ACC112 (cell line): ENCODE measurements at regions not wholly inside any gene's neighbourhood (a gene's known extent, or its start where the extent isn't known, plus 50 kb on each side); places are given as distances from the start of the nearest gene placed in this dataset.

Source experiments
- H2AFZ ChIP-seq: fragments of 200-600 bp; sonication (generic); one replicate; pipeline ENCODE4 v1.6.0; 2017; ENCODE audit warnings: antibody characterized with exemption, low read length; ENCODE audit not compliant: unreplicated experiment
- H3K27ac ChIP-seq: fragments of 200-600 bp; sonication (generic); 2 replicates; pipeline ENCODE4 v1.5.1; 2014; ENCODE audit warnings: low read depth, mild to moderate bottlenecking, antibody characterized with exemption, low read length, moderate library complexity
- H3K27me3 ChIP-seq: fragments of 200-600 bp; sonication (generic); 2 replicates; pipeline ENCODE4 v1.6.1; 2014; ENCODE audit warnings: mild to moderate bottlenecking, antibody characterized with exemption, low read length, moderate library complexity, mixed read lengths; ENCODE audit not compliant: insufficient read depth
- H3K36me3 ChIP-seq: fragments of 200-600 bp; sonication (generic); 2 replicates; pipeline ENCODE4 v1.6.1; 2016; ENCODE audit warnings: mild to moderate bottlenecking, antibody characterized with exemption, low read length, moderate library complexity, mixed read lengths; ENCODE audit not compliant: insufficient read depth
- H3K4me1 ChIP-seq: fragments of 200-600 bp; sonication (generic); one replicate; pipeline ENCODE4 v1.6.1; 2016; ENCODE audit warnings: low read length, mixed read lengths; ENCODE audit not compliant: insufficient read depth, unreplicated experiment, control insufficient read depth
- H3K4me3 ChIP-seq: fragments of 200-600 bp; sonication (generic); 2 replicates; pipeline ENCODE4 v1.5.1; 2014; ENCODE audit warnings: mild to moderate bottlenecking, low read depth, low read length
- H3K79me2 ChIP-seq: fragments of 200-600 bp; sonication (generic); one replicate; pipeline ENCODE4 v1.6.0; 2016; ENCODE audit warnings: low read length; ENCODE audit not compliant: control insufficient read depth, unreplicated experiment, insufficient read depth

DNA sequence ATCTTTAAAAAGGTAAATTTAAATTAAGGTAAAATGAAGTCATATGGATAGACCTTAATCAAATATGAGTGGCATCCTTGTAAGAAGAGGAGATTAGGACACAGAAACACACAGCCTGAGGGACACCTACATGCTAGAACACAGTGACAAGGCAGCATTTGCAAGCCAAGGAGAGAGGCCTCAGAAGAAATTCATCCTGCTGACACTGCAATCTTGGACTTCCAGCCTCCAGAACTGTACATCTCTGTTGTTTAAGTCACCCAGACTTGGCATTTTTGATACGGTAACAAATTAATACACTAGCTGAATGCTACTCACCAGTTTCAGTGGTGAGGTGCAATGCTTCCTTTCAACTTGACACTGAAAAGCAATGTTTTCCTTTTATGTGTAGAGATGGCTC is 305.0 kb downstream of the TDRD15 start:
- Histone ChIP-seq H2AFZ (no peak overlapping the region), H3K4me1 (no peaks in the 10 kb centered on the region), H3K79me2 (no peaks in the 10 kb centered on the region), H3K4me3 (no peak overlapping the region), H3K36me3 (no peaks in the 10 kb centered on the region), H3K27me3 (no peaks in the 10 kb centered on the region), H3K27ac (no peak overlapping the region)

DNA sequence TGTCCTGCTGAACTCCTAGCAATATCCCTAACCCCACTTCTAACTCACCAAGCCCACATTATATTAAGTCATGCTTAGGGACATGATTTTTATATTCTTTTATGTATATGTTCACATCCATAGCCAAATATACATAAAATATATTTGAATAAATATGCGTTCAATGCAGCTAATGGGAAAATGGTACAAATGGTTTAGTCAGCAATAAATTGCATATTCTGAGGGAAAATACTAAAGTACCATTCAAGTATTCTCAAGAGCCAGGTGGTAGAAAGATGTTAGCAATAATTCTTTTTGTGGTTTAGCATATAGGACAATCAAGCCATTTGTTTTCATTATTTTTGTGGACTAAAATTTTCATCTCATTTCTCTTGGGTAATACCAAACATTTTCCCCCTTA is 306.0 kb downstream of the TDRD15 start:
- H3K27me3 ChIP-seq = no peaks in the 10 kb centered on the region
- H3K4me1 ChIP-seq = no peaks in the 10 kb centered on the region
- H3K79me2 ChIP-seq = no peaks in the 10 kb centered on the region
- no peak overlapping the region for H3K4me3 ChIP-seq
- no peak overlapping the region for H3K27ac ChIP-seq
- H3K36me3 ChIP-seq = no peaks in the 10 kb centered on the region
- no peak overlapping the region for H2AFZ ChIP-seq

DNA sequence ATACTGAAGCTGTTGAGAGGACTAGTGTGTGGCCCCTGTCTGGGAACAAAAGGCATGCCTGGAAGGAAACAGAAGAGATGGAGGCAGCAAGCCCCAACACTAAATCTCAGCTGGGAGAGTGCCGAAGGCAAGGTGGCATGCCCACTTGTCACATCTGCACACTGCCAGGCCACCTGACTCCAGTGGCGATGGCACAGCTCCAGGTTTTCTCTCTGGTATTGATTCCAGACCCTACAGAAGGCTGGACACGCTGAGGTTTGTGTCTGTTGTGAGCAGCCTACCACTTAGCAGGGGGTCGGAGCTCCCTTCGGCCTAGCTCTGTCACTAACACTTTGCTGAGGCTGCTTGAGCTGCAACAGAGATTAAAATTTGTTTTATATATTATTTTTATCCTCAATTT is 307.3 kb downstream of the TDRD15 start:
- H3K36me3 ChIP-seq = no peaks in the 10 kb centered on the region
- no peak overlapping the region for H2AFZ ChIP-seq
- H3K4me3 ChIP-seq = no peak overlapping the region
- no peak overlapping the region for H3K27ac ChIP-seq
- H3K27me3 ChIP-seq = no peaks in the 10 kb centered on the region
- no peaks in the 10 kb centered on the region for H3K4me1 ChIP-seq
- no peaks in the 10 kb centered on the region for H3K79me2 ChIP-seq

DNA sequence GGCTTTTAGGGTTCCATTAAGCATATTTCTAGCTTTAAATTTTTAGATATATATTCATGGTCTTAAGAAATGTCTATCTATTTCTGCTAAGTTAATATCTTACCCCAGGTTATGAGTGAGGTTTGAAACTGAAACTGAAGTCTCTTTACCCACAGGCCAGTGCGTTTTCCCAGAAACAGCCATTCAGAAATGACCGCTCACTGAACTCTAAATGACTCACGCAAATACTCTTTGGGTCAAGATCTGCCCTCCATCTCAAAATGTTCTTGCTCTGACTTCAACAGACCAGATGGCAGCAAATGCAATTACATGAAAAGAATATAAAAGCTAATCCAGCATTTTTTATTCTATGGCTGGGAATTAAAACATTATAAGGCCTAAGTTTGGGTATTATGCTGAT is 315.2 kb downstream of the TDRD15 start:
- no peaks in the 10 kb centered on the region for H3K4me1 ChIP-seq
- H3K36me3 ChIP-seq = no peaks in the 10 kb centered on the region
- H3K27me3 ChIP-seq = no peaks in the 10 kb centered on the region
- no peak overlapping the region for H3K4me3 ChIP-seq
- no peak overlapping the region for H2AFZ ChIP-seq
- H3K79me2 ChIP-seq = no peaks in the 10 kb centered on the region
- H3K27ac ChIP-seq = peak overlapping the region; percentile 52; the same call in 1 of the 2 replicates

DNA sequence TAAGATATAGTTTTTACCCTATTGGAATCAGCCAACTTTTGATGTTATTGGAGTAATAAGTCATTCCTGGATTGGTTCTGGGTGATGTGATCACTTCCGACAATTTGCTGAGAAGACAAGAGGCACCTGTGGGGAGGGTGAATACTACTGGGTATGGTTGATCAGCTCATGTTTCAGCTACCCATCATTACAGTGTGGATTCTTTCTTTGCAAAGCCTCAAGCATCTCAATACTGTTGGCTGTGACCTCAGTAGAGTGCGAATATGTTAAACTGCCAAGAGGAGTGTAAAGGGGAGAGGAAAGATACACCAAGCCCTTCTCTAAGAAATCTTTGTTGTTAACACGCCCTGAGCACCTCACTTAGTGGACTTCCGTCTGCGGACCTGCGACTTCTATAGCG is 317.7 kb downstream of the TDRD15 start:
- H3K4me1 ChIP-seq = no peaks in the 10 kb centered on the region
- H3K79me2 ChIP-seq = no peaks in the 10 kb centered on the region
- H3K27me3 ChIP-seq = no peaks in the 10 kb centered on the region
- no peak overlapping the region for H3K4me3 ChIP-seq
- H3K27ac ChIP-seq = no peak overlapping the region
- no peaks in the 10 kb centered on the region for H3K36me3 ChIP-seq
- no peak overlapping the region for H2AFZ ChIP-seq

DNA sequence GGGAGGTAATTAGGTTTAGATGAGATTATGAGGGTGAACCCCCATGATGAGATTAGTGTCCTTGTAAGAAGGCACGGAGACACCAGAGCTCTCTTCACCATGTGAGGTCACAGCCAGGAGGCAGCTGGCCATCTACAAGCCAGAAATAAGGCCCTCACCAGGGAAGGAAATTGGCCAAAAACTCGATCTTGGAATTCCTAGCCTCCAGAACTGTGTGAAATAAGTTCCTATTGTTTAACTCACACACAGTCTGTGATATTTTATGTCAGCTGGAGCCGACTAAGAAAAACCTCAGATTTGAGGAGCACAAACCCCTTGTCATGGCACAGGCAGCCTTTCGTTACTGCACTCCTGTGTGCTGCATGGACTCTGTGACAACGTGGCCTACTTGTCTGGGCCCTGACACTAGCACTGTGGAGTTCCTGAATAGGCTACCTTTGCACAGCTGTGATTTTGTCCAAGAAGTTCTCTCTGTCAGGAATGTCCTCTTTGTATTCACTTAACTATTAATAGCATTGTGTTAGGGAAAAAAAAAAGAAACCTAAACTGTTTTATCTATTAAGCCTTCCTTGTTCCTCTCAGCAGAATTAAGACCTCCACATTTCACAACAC is 319.8 kb downstream of the TDRD15 start:
- H2AFZ ChIP-seq = no peak overlapping the region

DNA sequence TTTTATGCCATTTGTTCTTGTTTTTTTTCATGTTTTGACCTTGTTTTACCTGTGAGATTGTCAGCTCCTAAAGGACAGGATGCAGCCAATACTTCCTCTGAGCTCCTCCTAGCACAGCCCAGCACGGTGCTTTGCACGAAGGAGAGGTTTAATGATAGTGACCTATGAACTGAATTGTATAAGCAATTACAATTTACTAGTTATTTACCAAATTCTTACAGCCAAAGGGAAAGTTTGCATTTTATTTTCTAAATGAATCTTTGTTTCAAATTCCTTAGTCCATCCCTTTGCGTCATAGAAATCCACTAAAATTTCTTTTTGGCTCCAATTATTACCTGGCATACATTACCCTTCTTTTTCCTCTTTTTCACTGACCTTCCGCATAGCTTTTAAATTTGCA is 326.1 kb downstream of the TDRD15 start:
- Histone ChIP-seq H2AFZ (no peak overlapping the region), H3K27ac (no peak overlapping the region), H3K36me3 (no peaks in the 10 kb centered on the region), H3K4me3 (no peak overlapping the region), H3K4me1 (no peaks in the 10 kb centered on the region), H3K27me3 (no peaks in the 10 kb centered on the region), H3K79me2 (no peaks in the 10 kb centered on the region)

More for the DNA sequence above, 319.8 kb downstream of the TDRD15 start:
- Histone ChIP-seq H3K4me3 (no peak overlapping the region), H3K36me3 (no peaks in the 10 kb centered on the region), H3K79me2 (no peaks in the 10 kb centered on the region), H3K27me3 (no peaks in the 10 kb centered on the region), H3K4me1 (no peaks in the 10 kb centered on the region), H3K27ac (no peak overlapping the region)

DNA sequence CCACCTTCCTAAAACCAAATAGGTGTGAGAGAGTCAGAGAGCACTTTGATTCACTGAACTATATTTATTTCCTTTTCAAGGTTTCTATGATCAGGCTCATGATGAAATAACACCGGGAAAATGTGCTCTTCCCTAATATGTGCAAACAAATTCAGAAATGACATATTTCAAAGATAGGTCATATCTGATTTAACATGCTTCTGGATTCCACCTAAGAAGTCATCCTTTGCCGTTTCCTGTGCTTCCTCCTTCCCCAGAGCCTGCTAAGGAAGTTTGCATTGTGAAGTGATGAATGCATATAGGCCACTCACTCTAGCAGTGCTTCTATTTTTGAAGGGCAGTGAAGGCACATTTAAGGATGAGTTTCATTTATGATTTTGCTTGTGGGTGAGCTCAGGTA is 327.6 kb downstream of the TDRD15 start:
- H3K27me3 ChIP-seq = no peaks in the 10 kb centered on the region

DNA sequence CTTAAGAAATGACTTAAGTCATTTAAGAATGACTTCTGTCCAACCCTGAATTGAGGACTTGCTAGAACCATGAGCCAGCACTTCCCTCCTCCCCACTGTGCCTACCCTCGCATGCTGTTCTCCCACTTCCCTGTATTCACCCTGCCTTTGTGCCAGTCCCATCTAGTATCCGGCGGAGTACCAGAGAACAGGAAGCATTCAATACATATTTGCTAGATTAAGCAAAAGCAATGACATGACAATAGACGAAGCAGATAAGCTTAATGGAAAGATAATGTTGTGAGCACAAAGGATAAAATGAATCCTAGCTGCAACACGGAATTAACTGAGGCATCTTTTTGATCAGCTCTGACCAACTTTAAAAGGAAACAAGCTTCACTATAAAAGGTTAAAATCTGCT is 328.5 kb downstream of the TDRD15 start:
- no peaks in the 10 kb centered on the region for H3K4me1 ChIP-seq
- no peaks in the 10 kb centered on the region for H3K27me3 ChIP-seq
- H3K4me3 ChIP-seq = no peak overlapping the region
- H3K79me2 ChIP-seq = no peaks in the 10 kb centered on the region
- H2AFZ ChIP-seq = no peak overlapping the region
- H3K27ac ChIP-seq = no peak overlapping the region
- H3K36me3 ChIP-seq = no peaks in the 10 kb centered on the region

More for the DNA sequence above, 327.6 kb downstream of the TDRD15 start:
- H2AFZ ChIP-seq = no peak overlapping the region
- no peaks in the 10 kb centered on the region for H3K4me1 ChIP-seq
- H3K4me3 ChIP-seq = no peak overlapping the region
- H3K36me3 ChIP-seq = no peaks in the 10 kb centered on the region
- H3K79me2 ChIP-seq = no peaks in the 10 kb centered on the region
- no peak overlapping the region for H3K27ac ChIP-seq

DNA sequence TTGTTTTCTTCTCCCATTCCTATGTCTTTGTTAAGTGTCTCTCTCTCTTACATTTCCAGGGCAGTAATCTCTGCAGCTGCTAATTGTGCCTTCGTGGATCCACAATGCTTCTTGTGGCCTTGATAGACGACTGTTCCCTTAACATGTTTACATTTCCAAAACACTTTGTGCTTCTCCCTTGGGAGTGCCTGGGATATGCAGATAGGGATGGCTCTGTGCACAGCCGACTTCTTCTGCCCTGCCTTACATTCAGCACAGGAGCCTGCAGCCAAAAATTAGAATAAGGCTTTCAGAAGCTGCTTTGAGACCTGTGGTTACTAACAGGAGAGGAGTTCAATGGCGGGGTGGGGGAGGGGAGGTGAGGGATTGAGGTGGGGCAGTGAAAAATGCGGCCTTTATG is 328.9 kb downstream of the TDRD15 start:
- H3K4me3 ChIP-seq = no peak overlapping the region
- no peaks in the 10 kb centered on the region for H3K36me3 ChIP-seq
- no peaks in the 10 kb centered on the region for H3K27me3 ChIP-seq
- no peak overlapping the region for H2AFZ ChIP-seq
- no peak overlapping the region for H3K27ac ChIP-seq
- H3K79me2 ChIP-seq = no peaks in the 10 kb centered on the region
- H3K4me1 ChIP-seq = no peaks in the 10 kb centered on the region

DNA sequence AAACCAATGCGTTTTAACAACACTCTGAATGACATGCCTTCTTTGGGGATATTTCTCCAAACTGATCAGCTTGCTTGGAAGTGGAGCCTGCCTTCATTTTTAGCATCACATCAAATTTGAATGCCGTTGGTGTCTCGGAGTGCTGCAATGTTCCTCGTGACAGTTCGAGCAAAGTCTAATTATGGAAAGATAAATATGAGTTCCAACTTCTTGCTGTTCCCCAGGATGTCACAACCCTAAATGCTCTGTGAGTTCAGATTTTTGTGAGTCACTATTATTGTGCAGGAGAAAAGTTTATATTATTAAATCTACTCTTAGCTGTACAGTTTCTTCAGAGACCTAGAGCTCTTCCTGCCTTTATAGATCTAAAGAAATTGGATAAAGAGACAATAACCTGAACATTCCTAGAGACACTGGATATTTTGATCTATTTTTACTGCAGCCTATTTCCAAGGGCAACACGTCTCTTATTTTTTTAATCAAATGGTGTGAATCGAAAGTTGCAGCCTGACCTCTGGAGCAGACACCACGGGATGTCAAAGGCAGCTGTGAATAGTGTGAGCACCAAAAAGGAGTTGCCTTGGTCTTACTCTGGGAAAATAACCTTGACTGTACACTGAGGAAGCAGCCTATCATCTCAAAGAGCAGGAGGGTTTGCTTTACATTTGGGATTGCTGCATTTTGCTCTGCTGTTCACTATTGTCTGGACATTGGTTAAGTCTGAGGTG is 330.1 kb downstream of the TDRD15 start:
- Histone ChIP-seq H3K27me3 (no peaks in the 10 kb centered on the region), H2AFZ (no peak overlapping the region), H3K79me2 (no peaks in the 10 kb centered on the region), H3K4me1 (no peaks in the 10 kb centered on the region), H3K27ac (no peak overlapping the region), H3K4me3 (no peak overlapping the region), H3K36me3 (no peaks in the 10 kb centered on the region)
